Mesenchymal stem cell (in vitro differentiated cells and primary cell): ENCODE measurements at regions not wholly inside any gene's neighbourhood (a gene's known extent, or its start where the extent isn't known, plus 50 kb on each side); places are given as distances from the start of the nearest gene placed in this dataset.

Source experiments
- DNase-seq: peaks from one replicate; pipeline ENCODE4 v3.0.0-alpha.2; 2013
- H2AFZ ChIP-seq: one replicate; pipeline ENCODE4 v1.6.1; 2013; ENCODE audit warnings: low read depth, mild to moderate bottlenecking, control low read depth, inconsistent platforms, low read length, moderate library complexity
- H2AK5ac ChIP-seq: 2 replicates; pipeline ENCODE4 v1.6.1; 2013; ENCODE audit warnings: low read length, moderate library complexity, mild to moderate bottlenecking, inconsistent platforms; ENCODE audit not compliant: severe bottlenecking
- H2BK120ac ChIP-seq: one replicate; pipeline ENCODE4 v1.6.1; 2013; ENCODE audit warnings: low read depth, mild to moderate bottlenecking, inconsistent platforms, low read length, moderate library complexity
- H2BK12ac ChIP-seq, 2 experiments: one replicate each; pipeline ENCODE4 v1.6.1; 2013; ENCODE audit warnings: inconsistent platforms in 2 of 2, low read length in 2 of 2, mild to moderate bottlenecking in 2 of 2, moderate library complexity in 2 of 2, control low read depth in 1 of 2
- H2BK15ac ChIP-seq: one replicate; pipeline ENCODE4 v1.6.1; 2013; ENCODE audit warnings: mild to moderate bottlenecking, low read depth, inconsistent platforms; ENCODE audit not compliant: poor library complexity, severe bottlenecking
- H2BK5ac ChIP-seq: 2 replicates; pipeline ENCODE4 v1.6.1; 2013; ENCODE audit warnings: low read depth, mild to moderate bottlenecking, low read length, control low read depth, inconsistent platforms; ENCODE audit not compliant: poor library complexity, severe bottlenecking
- H3K14ac ChIP-seq, 2 experiments: one replicate each; pipeline ENCODE4 v1.6.1; 2013; ENCODE audit warnings: inconsistent platforms in 2 of 2, low read length in 2 of 2, control low read depth in 1 of 2, mild to moderate bottlenecking in 1 of 2, moderate library complexity in 1 of 2
- H3K18ac ChIP-seq, 2 experiments: one replicate each; pipeline ENCODE4 v1.6.1; 2013; ENCODE audit warnings: inconsistent platforms in 2 of 2, low read length in 2 of 2, control low read depth in 1 of 2, low read depth in 1 of 2, mild to moderate bottlenecking in 1 of 2
- H3K23ac ChIP-seq, 2 experiments: one replicate each; pipeline ENCODE4 v1.6.1; 2013; ENCODE audit warnings: inconsistent platforms in 2 of 2, low read length in 2 of 2, mild to moderate bottlenecking in 2 of 2, moderate library complexity in 2 of 2, control low read depth in 1 of 2
- H3K27ac ChIP-seq: 2 replicates; pipeline ENCODE4 v1.5.1; 2013; ENCODE audit warnings: mild to moderate bottlenecking, moderate library complexity, low read length, control low read depth, inconsistent platforms; ENCODE audit not compliant: poor library complexity, severe bottlenecking
- H3K27me3 ChIP-seq, 2 experiments: 2 replicates each; pipeline versions ENCODE4 v1.6.1 to v1.7.0; 2013; ENCODE audit warnings: low read length in 2 of 2, mild to moderate bottlenecking in 2 of 2, moderate library complexity in 2 of 2, control low read depth in 1 of 2, inconsistent platforms in 1 of 2; ENCODE audit not compliant: control insufficient read depth in 1 of 2, insufficient read depth in 1 of 2
- H3K36me3 ChIP-seq, 2 experiments: 2 replicates each; pipeline versions ENCODE4 v1.6.1 to v1.7.0; 2013; ENCODE audit warnings: low read length in 2 of 2, control low read depth in 1 of 2, inconsistent platforms in 1 of 2, low read depth in 1 of 2, mild to moderate bottlenecking in 1 of 2; ENCODE audit not compliant: insufficient read depth in 2 of 2, control insufficient read depth in 1 of 2
- H3K4ac ChIP-seq, 2 experiments: one replicate each; pipeline ENCODE4 v1.6.1; 2013; ENCODE audit warnings: inconsistent platforms in 2 of 2, low read length in 2 of 2, mild to moderate bottlenecking in 2 of 2, moderate library complexity in 2 of 2, control low read depth in 1 of 2, low read depth in 1 of 2
- H3K4me1 ChIP-seq: 2 replicates; pipeline ENCODE4 v1.6.1; 2013; ENCODE audit warnings: low read depth, low read length, control low read depth; ENCODE audit not compliant: control insufficient read depth, insufficient read depth
- H3K4me2 ChIP-seq: 2 replicates; pipeline ENCODE4 v1.6.1; 2013; ENCODE audit warnings: low read length, mild to moderate bottlenecking, inconsistent platforms; ENCODE audit not compliant: poor library complexity, severe bottlenecking
- H3K4me3 ChIP-seq, 2 experiments: 2 replicates each; pipeline versions ENCODE4 v1.5.1 to v1.7.0; 2013; ENCODE audit warnings: low read length in 2 of 2, mild to moderate bottlenecking in 2 of 2, control low read depth in 1 of 2, low read depth in 1 of 2; ENCODE audit not compliant: insufficient read depth in 1 of 2
- H3K79me1 ChIP-seq: replicated peaks from 2 replicates; pipeline ENCODE4 v1.6.1; 2013; ENCODE audit warnings: mild to moderate bottlenecking, control low read depth, low read length, inconsistent platforms; ENCODE audit not compliant: poor library complexity, severe bottlenecking
- H3K9ac ChIP-seq: 2 replicates; pipeline ENCODE4 v1.7.0; 2013; ENCODE audit warnings: mild to moderate bottlenecking, low read length, moderate library complexity
- H3K9me3 ChIP-seq: 2 replicates; pipeline ENCODE4 v1.7.0; 2013; ENCODE audit warnings: mild to moderate bottlenecking, low read length; ENCODE audit not compliant: control insufficient read depth
- H4K8ac ChIP-seq: one replicate; pipeline ENCODE4 v1.6.1; 2013; ENCODE audit warnings: inconsistent platforms, mild to moderate bottlenecking, low read length, moderate library complexity
- H4K91ac ChIP-seq: one replicate; pipeline ENCODE4 v1.6.1; 2013; ENCODE audit warnings: mild to moderate bottlenecking, low read length, inconsistent platforms
- WGBS: methylation state at CpG from one replicate; pipeline ENCODE4 v1.1.7; 2013; ENCODE audit warnings: mixed read lengths; 5-methylcytosine and 5-hydroxymethylcytosine counted together

GRCh38 chr10:76721891-76722505 lies 915.6 kb downstream of the KCNMA1 start:
- no peak overlapping the region for H3K23ac ChIP-seq
- H3K9ac ChIP-seq: no peak overlapping the region
- no peak overlapping the region for H2BK15ac ChIP-seq
- no peaks in the 10 kb centered on the region for H3K79me1 ChIP-seq
- no peak overlapping the region for H2AK5ac ChIP-seq
- no peak overlapping the region for H3K18ac ChIP-seq
- H4K8ac ChIP-seq: no peak overlapping the region
- H2BK120ac ChIP-seq: no peak overlapping the region
- no peaks in the 10 kb centered on the region for H3K27me3 ChIP-seq
- no peak overlapping the region for H3K4me3 ChIP-seq
- H2BK5ac ChIP-seq: peak overlapping the region; percentile 19
- H2AFZ ChIP-seq: no peak overlapping the region
- WGBS: 90% methylated on average over 1 of the region's 1 CpG
- no peak for DNase-seq
- H3K4me2 ChIP-seq: no peak overlapping the region
- no peaks in the 10 kb centered on the region for H3K4me1 ChIP-seq
- H3K9me3 ChIP-seq: no peaks in the 10 kb centered on the region
- H3K14ac ChIP-seq: no peak overlapping the region
- H2BK12ac ChIP-seq: no peak overlapping the region
- no peak overlapping the region for H3K27ac ChIP-seq
- no peak overlapping the region for H4K91ac ChIP-seq
- no peaks in the 10 kb centered on the region for H3K36me3 ChIP-seq
- no peak overlapping the region for H3K4ac ChIP-seq

DNA sequence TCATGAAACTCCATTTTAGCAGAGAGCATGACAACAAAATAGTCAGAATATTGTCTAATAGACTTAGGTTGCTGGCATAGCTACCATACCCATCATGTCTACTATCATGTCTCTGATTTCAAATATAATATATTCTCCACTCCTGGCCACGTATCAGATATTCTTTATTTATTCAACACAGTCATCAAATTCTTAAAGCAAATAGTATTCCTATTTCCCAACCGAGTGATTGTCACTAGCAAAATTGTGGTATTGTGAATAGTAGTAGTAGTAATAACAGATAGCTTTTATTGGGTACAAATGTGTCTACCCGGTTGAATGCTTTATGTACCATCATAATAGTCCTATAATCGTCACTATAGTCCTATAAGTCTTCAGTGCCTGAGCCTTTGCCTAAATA lies 918.6 kb downstream of the KCNMA1 start:
- Histone ChIP-seq H3K23ac (no peak overlapping the region), H2AFZ (no peak overlapping the region), H2AK5ac (no peak overlapping the region), H3K4me2 (no peak overlapping the region), H3K4me1 (no peaks in the 10 kb centered on the region), H3K27ac (no peak overlapping the region), H2BK120ac (no peak overlapping the region), H2BK12ac (no peak overlapping the region), H2BK5ac (no peak overlapping the region), H3K4ac (no peak overlapping the region), H3K79me1 (no peaks in the 10 kb centered on the region), H2BK15ac (no peak overlapping the region), H3K36me3 (no peaks in the 10 kb centered on the region), H3K14ac (no peak overlapping the region), H3K27me3 (no peaks in the 10 kb centered on the region), H3K9ac (no peak overlapping the region), H3K9me3 (no peaks in the 10 kb centered on the region), H3K18ac (no peak overlapping the region), H3K4me3 (no peak overlapping the region), H4K91ac (no peak overlapping the region), H4K8ac (no peak overlapping the region)
- DNase-seq: no peak
- WGBS: 76% methylated on average over 3 of the region's 4 CpGs

- H3K27me3 ChIP-seq: no peaks in the 10 kb centered on the region
- H3K4ac ChIP-seq: no peak overlapping the region
- WGBS: no CpG with 5 or more reads among the region's 1 CpG
- H2BK12ac ChIP-seq: no peak overlapping the region
- no peaks in the 10 kb centered on the region for H3K36me3 ChIP-seq
- no peaks in the 10 kb centered on the region for H3K4me1 ChIP-seq
- H3K4me2 ChIP-seq: no peak overlapping the region
- H3K14ac ChIP-seq: no peak overlapping the region
- H3K23ac ChIP-seq: no peak overlapping the region
- peak overlapping the region; percentile 21 for H3K9ac ChIP-seq
- H4K8ac ChIP-seq: no peak overlapping the region
- no peak overlapping the region for H2AFZ ChIP-seq
- no peaks in the 10 kb centered on the region for H3K9me3 ChIP-seq
- no peak overlapping the region for H2BK15ac ChIP-seq
- peak; percentile 53 for DNase-seq
- no peak overlapping the region for H2AK5ac ChIP-seq
- H2BK120ac ChIP-seq: no peak overlapping the region
- no peak overlapping the region for H3K18ac ChIP-seq
- H2BK5ac ChIP-seq: no peak overlapping the region
- no peak overlapping the region for H4K91ac ChIP-seq
- no peak overlapping the region for H3K4me3 ChIP-seq
- H3K27ac ChIP-seq: no peak overlapping the region
- H3K79me1 ChIP-seq: no peaks in the 10 kb centered on the region
Observed at GRCh38 chr10:76717141-76717540, 920.5 kb downstream of the KCNMA1 start.

DNA sequence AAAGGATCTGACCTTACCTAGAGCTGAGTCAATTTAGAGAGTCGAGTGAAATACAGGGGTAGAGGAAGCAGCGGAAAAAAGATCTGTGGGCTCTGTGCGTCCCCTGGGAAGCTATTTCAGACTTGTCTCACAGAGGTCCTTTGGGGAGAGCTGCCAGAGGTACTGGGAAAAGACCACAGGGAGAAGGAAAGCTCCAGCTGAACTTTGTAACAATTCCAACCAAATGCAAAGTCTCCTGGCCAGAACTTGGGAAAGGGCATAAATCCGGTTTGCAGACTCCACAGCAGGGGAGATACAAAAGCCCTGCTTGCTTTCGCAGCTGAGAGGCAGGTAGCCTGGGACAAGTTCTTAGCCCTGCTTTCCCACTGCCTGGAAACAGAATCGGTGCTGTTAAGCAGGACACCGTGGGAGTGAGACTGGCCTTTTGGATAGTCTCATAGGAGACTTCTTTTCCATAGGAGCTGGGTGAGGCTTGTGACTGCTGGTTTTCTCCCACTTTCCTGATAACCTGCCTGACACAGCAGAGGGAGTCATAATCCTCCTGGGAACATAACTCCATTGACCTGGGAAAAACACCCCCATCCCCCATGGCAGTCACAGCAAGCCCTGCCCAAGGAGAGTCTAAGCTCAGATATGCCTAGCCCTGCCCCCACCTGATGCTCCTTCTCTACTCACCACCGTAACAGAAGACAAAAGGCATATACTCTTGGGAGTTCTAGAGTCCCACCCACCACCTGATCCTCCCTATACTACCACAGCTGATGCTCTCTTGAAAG lies 926.2 kb downstream of the KCNMA1 start:
- WGBS: 74% methylated on average over 8 of the region's 8 CpGs
- Histone ChIP-seq H4K91ac (no peak overlapping the region), H3K9ac (no peak overlapping the region), H3K4me2 (no peak overlapping the region), H3K23ac (no peak overlapping the region), H3K4ac (no peak overlapping the region), H2BK15ac (no peak overlapping the region), H3K27me3 (peaks cover 0 to 5% of the 10 kb centered on the region in 2 experiments), H2BK120ac (no peak overlapping the region), H3K9me3 (peaks cover 24% of the 10 kb centered on the region), H3K27ac (no peak overlapping the region), H3K18ac (no peak overlapping the region), H2BK12ac (no peak overlapping the region), H3K4me1 (no peaks in the 10 kb centered on the region), H2AFZ (no peak overlapping the region), H2AK5ac (no peak overlapping the region), H4K8ac (no peak overlapping the region), H3K4me3 (no peak overlapping the region), H3K14ac (peak overlapping the region in 1 of 2 experiments; percentile 48), H3K36me3 (no peaks in the 10 kb centered on the region), H3K79me1 (no peaks in the 10 kb centered on the region), H2BK5ac (no peak overlapping the region)
- DNase-seq: no peak
